ENCODE measurements at regions not wholly inside any gene's neighbourhood (a gene's known extent, or its start where the extent isn't known, plus 50 kb on each side); places are given as distances from the start of the nearest gene placed in this dataset.

GRCh38 chr1:238628110-238628509 lies 737.4 kb upstream of the ZP4 start:
- no peak overlapping the region for H3K4me3 ChIP-seq
- intact Hi-C loops (cut with micrococcal nuclease), result no loop called here
- no peak overlapping the region for H2AFZ ChIP-seq (ENCODE audit: low read depth, low read length)
- POLR2A ChIA-PET, result no interaction called here
- no peaks in the 10 kb centered on the region for H4K20me1 ChIP-seq (replicated peaks; ENCODE audit: control insufficient read depth, insufficient read depth, low read length)
- no TSS peak for BruUV-seq (replicated peaks)
- ATAC-seq (no peak), FAIRE-seq (no peak), DNase-seq (ENCODE audit: extremely low read depth in 1 of 4, low spot score in 3 of 4) (no peak)
- H3K4me1 ChIP-seq (replicated peaks in 1 of 2; ENCODE audit: control insufficient read depth in 2 of 2, insufficient read depth in 2 of 2, low read length in 2 of 2), result no peaks in the 10 kb centered on the region
- in situ Hi-C loops (cut with MboI), result no loop called here
- H3K27me3 ChIP-seq (ENCODE audit: control insufficient read depth in 2 of 2, insufficient read depth in 2 of 2, low read length in 2 of 2), result no peaks in the 10 kb centered on the region
- no peaks in the 10 kb centered on the region; the same call in none of the 2 replicates for H3K9me3 ChIP-seq (replicated peaks; ENCODE audit: control insufficient read depth, insufficient read depth, low read depth, low read length)
- H3K9me1 ChIP-seq (ENCODE audit: control insufficient read depth, insufficient read depth, low read length), result no peaks in the 10 kb centered on the region
- CTCF ChIA-PET (ENCODE audit: low intra/inter-chr PET ratio), result no interaction called here
- H3K4me2 ChIP-seq (ENCODE audit: insufficient read depth, low read length), result no peak overlapping the region
- TF ChIP-seq, protein P1, sequence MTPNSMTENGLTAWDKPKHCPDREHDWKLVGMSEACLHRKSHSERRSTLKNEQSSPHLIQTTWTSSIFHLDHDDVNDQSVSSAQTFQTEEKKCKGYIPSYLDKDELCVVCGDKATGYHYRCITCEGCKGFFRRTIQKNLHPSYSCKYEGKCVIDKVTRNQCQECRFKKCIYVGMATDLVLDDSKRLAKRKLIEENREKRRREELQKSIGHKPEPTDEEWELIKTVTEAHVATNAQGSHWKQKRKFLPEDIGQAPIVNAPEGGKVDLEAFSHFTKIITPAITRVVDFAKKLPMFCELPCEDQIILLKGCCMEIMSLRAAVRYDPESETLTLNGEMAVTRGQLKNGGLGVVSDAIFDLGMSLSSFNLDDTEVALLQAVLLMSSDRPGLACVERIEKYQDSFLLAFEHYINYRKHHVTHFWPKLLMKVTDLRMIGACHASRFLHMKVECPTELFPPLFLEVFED (CRISPR knock-in tag; conservative IDR thresholded peaks at IDR 0.05), result no peak
- TF ChIP-seq ZNF143 (CRISPR knock-in tag; IDR thresholded peaks at IDR 0.05) (no peak), MTA2 (IDR thresholded peaks at IDR 0.05; ENCODE audit: low read depth) (no peak), TCF7L2 (IDR thresholded peaks at IDR 0.05; ENCODE audit: low read depth, low read length) (no peak), ZEB2 (IDR thresholded peaks at IDR 0.05) (no peak), ZBTB5 (IDR thresholded peaks at IDR 0.05) (no peak), HOXB6 (CRISPR knock-in tag; IDR thresholded peaks at IDR 0.05; ENCODE audit: borderline replicate concordance) (no peak), ZNF354B (CRISPR knock-in tag; IDR thresholded peaks at IDR 0.05) (no peak), TCFL5 (CRISPR knock-in tag; conservative IDR thresholded peaks at IDR 0.05) (no peak), CHD2 (IDR thresholded peaks at IDR 0.05; ENCODE audit: low read depth, low read length) (no peak), NFRKB (IDR thresholded peaks at IDR 0.05; ENCODE audit: low read depth) (no peak), IFI16 (CRISPR knock-in tag; IDR thresholded peaks at IDR 0.05) (no peak)
- no peak overlapping the region for H3K27ac ChIP-seq (ENCODE audit: extremely low read depth, low read depth, low read length)
- H3K79me2 ChIP-seq (ENCODE audit: control insufficient read depth, insufficient read depth, low read length), result no peaks in the 10 kb centered on the region
- H3K9ac ChIP-seq (ENCODE audit: insufficient read depth in 1 of 2, low read depth in 2 of 2, low read length in 2 of 2), result no peak overlapping the region
- no peaks in the 10 kb centered on the region for H3K36me3 ChIP-seq (ENCODE audit: control insufficient read depth, insufficient read depth, low read length)
- WGBS (ENCODE audit: insufficient coverage, low coverage, missing lambda C conversion rate), result 0% methylated on average over 2 of the region's 2 CpGs

Data from K562 (cell line).